GM20000 (cell line): ENCODE measurements at regions not wholly inside any gene's neighbourhood (a gene's known extent, or its start where the extent isn't known, plus 50 kb on each side); places are given as distances from the start of the nearest gene placed in this dataset.

Experiments
- DNase-seq: peaks from one replicate; pipeline ENCODE4 v3.0.0; 2012; ENCODE audit warnings: low spot score
- TF ChIP-seq, protein P1 (sequence below): IDR thresholded peaks from 2 replicates; pipeline ENCODE4 v1.5.1; 2012; ENCODE audit warnings: mild to moderate bottlenecking, control low read depth; ENCODE audit errors: extremely low read depth, missing control alignments

DNA sequence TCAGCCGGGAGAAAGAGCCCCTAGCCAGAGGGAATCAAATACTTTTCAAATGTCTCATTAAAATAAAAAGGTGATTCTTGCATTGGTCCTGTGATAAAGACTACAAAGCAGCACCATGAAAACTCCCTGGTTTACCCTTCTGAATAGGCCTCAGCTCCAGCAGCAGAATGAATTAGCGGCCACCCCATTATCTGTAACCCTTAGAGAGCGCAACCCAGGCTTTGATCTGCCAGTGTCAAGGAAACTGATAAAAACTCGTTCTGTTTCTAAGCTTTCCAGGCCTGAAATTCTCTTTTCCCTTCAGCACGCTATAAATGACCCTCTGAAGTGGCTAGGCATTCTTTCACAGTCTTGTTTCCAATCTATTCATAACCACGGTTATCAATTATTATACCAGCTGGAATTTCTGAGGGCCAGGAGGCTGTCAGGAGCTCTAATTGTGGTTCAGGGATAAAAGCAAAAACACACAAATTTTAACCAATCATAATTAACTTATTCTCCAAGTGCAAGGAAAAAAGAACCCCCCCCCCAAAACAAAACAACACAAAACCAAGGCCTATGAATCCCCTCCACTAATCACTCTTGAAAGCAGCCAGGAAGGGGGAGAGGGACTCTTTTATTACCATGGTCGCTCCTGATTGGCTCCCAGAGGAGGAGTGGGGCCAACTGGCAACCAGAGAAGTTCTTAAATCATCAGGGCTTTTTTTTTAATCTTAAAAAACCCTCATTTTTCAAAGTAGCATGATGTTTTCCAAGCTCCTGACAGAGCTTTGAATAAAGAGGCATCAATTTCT is 258.9 kb downstream of the CYRIA start:
- no peak for DNase-seq
- TF ChIP-seq, protein P1, sequence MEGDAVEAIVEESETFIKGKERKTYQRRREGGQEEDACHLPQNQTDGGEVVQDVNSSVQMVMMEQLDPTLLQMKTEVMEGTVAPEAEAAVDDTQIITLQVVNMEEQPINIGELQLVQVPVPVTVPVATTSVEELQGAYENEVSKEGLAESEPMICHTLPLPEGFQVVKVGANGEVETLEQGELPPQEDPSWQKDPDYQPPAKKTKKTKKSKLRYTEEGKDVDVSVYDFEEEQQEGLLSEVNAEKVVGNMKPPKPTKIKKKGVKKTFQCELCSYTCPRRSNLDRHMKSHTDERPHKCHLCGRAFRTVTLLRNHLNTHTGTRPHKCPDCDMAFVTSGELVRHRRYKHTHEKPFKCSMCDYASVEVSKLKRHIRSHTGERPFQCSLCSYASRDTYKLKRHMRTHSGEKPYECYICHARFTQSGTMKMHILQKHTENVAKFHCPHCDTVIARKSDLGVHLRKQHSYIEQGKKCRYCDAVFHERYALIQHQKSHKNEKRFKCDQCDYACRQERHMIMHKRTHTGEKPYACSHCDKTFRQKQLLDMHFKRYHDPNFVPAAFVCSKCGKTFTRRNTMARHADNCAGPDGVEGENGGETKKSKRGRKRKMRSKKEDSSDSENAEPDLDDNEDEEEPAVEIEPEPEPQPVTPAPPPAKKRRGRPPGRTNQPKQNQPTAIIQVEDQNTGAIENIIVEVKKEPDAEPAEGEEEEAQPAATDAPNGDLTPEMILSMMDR, result no peak

DNA sequence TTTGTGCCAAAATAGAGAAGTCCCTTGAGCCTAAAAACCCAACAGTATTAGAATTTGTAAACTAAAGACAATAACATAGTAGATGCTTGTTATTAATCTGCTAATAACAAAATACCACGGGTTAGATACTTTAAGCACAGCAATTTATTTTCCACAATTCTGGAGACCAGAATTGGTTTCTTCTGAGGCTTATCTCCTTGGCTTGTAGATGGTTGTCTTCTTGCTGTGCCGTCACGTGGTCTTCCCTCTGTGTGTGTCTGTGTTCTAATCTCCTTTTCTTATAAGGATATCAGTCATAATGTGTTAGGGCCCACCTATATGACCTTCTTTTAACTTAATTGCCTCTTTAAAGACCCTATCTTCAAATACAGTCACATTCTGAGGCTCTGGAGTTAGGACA is 260.1 kb downstream of the CYRIA start:
- DNase-seq, result no peak
- TF ChIP-seq, protein P1, result no peak

DNA sequence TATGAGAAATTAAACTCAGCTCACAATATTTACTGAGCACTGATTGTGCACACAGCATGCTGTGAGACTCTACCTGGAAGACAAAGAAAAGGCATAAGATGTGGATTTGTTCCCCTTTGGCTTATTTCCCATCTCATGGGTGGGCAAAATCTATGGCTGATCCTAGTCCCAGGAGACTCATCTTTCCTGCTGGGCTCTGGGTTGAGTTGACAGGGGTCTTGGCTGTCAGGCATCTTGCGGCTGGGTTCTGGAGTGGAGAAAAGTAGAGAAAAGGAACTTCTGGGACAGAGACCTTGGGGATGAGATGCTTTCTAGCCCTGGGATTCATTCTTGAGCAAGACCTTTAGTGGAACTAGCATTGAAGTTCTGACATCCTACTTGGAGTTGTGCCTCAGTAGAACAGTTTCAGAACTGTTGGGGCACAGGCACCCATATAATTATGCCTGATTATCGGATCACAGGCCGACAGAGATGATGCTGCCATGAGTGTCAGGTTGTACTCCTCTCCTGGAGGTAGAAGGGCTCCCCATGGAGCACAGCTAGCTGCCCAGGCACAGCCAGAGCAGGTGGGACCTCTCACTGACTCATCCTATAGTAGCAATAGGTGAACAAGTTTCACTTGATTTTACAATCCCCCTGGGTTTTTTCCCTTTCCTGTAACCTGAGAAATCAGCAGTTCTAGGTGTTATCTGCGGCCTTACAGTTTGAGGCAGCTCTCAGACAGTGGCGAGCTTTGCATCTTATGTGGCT is 260.9 kb downstream of the CYRIA start:
- DNase-seq, result no peak
- TF ChIP-seq, protein P1, result no peak

DNA sequence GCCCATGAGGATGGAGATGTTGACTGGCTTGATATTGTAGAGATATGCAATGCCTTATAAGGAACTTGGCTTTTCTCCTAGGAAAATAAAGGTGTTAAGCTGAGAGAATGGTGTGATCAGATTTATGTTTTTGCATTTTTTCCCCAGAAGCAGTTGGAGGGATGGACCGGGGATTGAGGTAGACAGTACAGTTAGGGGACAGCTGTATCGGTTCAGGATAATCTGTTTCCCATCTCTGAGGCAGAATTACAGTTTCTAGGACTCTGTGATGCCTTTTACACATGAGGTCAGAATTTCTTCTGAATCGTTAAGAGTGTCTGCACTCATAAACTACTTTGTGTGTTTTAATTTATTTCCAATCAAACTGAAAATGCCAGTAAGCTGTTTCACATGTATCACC is 261.5 kb downstream of the CYRIA start:
- no peak for DNase-seq
- TF ChIP-seq, protein P1, result no peak

DNA sequence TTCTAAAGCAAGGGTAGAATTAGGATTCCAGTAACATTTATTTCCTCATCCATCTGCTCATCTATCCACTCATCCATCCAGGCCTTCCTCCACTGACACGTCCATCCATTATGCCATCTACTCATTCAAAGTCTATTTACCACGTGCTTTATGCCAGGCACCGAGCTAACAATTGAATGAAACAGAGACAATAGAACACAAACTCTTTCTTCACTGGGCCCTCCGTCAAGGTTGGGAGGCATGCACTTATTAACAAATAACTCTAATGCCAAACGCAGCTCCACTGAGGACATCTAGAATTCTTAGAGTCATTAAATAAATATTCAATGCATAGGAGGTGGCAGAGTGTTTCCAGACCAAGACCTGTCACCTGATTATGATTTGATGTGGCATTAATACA is 262.7 kb downstream of the CYRIA start:
- no peak for DNase-seq
- TF ChIP-seq, protein P1, result no peak

DNA sequence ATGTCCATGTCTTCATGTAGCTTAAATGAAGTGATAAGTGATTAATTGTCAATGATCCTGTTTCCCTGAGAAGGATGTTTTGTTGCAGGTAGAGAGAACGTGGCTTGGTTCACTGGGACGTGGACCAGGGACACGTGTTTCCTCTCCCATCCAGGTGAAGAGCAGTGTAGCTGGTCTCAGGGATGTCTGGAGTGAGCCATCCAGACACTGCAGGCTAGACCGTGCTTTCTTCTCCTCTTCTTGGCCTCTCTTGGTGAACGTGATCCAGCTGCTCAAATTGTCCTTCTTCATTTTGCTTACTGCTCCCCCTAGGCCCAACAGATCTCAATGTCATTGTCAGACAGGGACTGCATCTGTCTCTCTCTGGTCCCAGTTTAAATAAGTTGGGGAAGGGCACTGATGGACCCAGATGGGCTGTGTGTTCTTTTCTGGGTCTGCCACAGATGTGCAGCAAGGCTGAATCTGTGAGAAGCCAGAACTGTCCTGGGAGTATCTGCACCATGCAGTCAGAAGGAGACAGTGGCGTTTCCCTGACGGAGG is 263.8 kb downstream of the CYRIA start:
- DNase-seq, result no peak
- TF ChIP-seq, protein P1, result no peak

DNA sequence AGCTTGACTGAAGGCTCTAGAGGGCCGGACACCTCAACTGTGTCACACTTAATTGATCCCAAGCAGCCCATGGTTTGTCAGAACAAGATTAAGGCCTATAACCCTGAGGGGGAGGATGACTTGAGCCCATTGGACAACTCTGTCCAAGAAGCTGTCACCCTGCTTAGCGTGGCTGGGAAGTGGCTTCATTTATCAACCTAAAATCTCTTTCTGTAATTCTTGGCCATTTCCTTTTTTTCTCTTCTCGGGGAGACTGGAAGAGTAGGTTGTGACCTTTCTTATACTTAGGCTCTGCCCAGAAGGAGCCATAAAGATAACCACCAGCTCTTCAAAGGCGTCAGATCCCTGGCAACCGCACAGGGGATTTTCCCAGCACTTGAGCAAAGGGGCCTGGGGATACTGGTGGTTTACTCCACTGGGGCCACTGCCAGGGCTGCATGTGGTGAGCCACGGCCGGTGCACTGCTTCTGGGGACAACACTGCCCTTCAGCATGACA is 265.5 kb downstream of the CYRIA start:
- TF ChIP-seq, protein P1, result no peak
- DNase-seq, result no peak
